Liver (tissue), 7 donors: ENCODE measurements at regions not wholly inside any gene's neighbourhood (a gene's known extent, or its start where the extent isn't known, plus 50 kb on each side); places are given as distances from the start of the nearest gene placed in this dataset.

Experiments
- DNase-seq: peaks from one replicate; pipeline ENCODE4 v3.0.0-alpha.2; 2017; ENCODE audit warnings: low spot score
- H3K27ac ChIP-seq, 2 donors: one replicate each; pipeline ENCODE4 v1.7.0; 2013; ENCODE audit warnings: inconsistent platforms in 2 of 2, low read length in 2 of 2, control low read depth in 1 of 2, low read depth in 1 of 2, mild to moderate bottlenecking in 1 of 2
- H3K27me3 ChIP-seq, 4 donors: one replicate each; pipeline versions ENCODE4 v1.6.1 to v1.7.0; 2013; ENCODE audit warnings: low read length in 3 of 4, inconsistent platforms in 1 of 4, mild to moderate bottlenecking in 1 of 4, moderate library complexity in 1 of 4; ENCODE audit not compliant: control insufficient read depth in 4 of 4, insufficient read depth in 4 of 4
- H3K36me3 ChIP-seq, 4 donors: one replicate each; pipeline versions ENCODE4 v1.6.1 to v1.7.0; 2013; ENCODE audit warnings: low read length in 3 of 4, mild to moderate bottlenecking in 3 of 4, low read depth in 1 of 4, moderate library complexity in 1 of 4; ENCODE audit not compliant: control insufficient read depth in 4 of 4, insufficient read depth in 3 of 4
- H3K4me1 ChIP-seq, 4 donors: one replicate each; pipeline versions ENCODE4 v1.6.1 to v1.7.0; 2013; ENCODE audit warnings: low read length in 3 of 4, mild to moderate bottlenecking in 3 of 4, moderate library complexity in 1 of 4; ENCODE audit not compliant: control insufficient read depth in 4 of 4, insufficient read depth in 4 of 4
- H3K4me3 ChIP-seq, 3 donors: one replicate each; pipeline versions ENCODE4 v1.6.1 to v1.7.0; 2013; ENCODE audit warnings: low read length in 3 of 3, control low read depth in 1 of 3, low read depth in 1 of 3, mild to moderate bottlenecking in 1 of 3
- H3K9ac ChIP-seq, 2 donors: one replicate each; pipeline ENCODE4 v1.7.0; 2013; ENCODE audit warnings: low read length in 2 of 2, mild to moderate bottlenecking in 2 of 2, moderate library complexity in 2 of 2, control low read depth in 1 of 2, low read depth in 1 of 2
- H3K9me3 ChIP-seq, 4 donors: one replicate each; pipeline versions ENCODE4 v1.6.1 to v1.7.0; 2013; ENCODE audit warnings: low read length in 3 of 4; ENCODE audit not compliant: control insufficient read depth in 4 of 4
- ATF3 ChIP-seq: IDR thresholded peaks from 2 replicates; pipeline ENCODE4 v1.6.1; 2016; ENCODE audit warnings: antibody characterized with exemption
- EGR1 ChIP-seq, 2 donors: IDR thresholded peaks; 2 replicates each; pipeline ENCODE4 v1.6.1; 2016 to 2018; ENCODE audit warnings: antibody characterized with exemption in 2 of 2, low read depth in 2 of 2
- FOXA1 ChIP-seq: IDR thresholded peaks from 2 replicates; pipeline ENCODE4 v1.6.1; 2016; ENCODE audit warnings: antibody characterized with exemption
- HNF4A ChIP-seq, 2 donors: conservative IDR thresholded peaks; 2 replicates each; pipeline ENCODE4 v1.6.1; 2016; ENCODE audit warnings: antibody characterized with exemption in 2 of 2, mild to moderate bottlenecking in 2 of 2
- HNF4G ChIP-seq: IDR thresholded peaks from 2 replicates; pipeline ENCODE4 v1.6.1; 2016; ENCODE audit warnings: antibody characterized with exemption
- JUND ChIP-seq, 2 donors: IDR thresholded peaks; 2 replicates each; pipeline ENCODE4 v1.6.1; 2016; ENCODE audit warnings: antibody characterized with exemption in 2 of 2
- MAX ChIP-seq: IDR thresholded peaks from 2 replicates; pipeline ENCODE4 v1.6.1; 2016; ENCODE audit warnings: antibody characterized with exemption
- NR2F2 ChIP-seq: IDR thresholded peaks from 2 replicates; pipeline ENCODE4 v1.6.1; 2016; ENCODE audit warnings: antibody characterized with exemption
- RAD21 ChIP-seq, 2 donors: IDR thresholded peaks; 2 replicates each; pipeline ENCODE4 v1.6.1; 2016; ENCODE audit warnings: antibody characterized with exemption in 2 of 2, mild to moderate bottlenecking in 2 of 2
- REST ChIP-seq: IDR thresholded peaks from 2 replicates; pipeline ENCODE4 v1.6.1; 2016; ENCODE audit warnings: antibody characterized with exemption, mild to moderate bottlenecking
- RXRA ChIP-seq, 2 donors: IDR thresholded peaks; 2 replicates each; pipeline ENCODE4 v1.6.1; 2017 to 2018; ENCODE audit warnings: antibody characterized with exemption in 2 of 2, mild to moderate bottlenecking in 1 of 2
- SP1 ChIP-seq: IDR thresholded peaks from 2 replicates; pipeline ENCODE4 v1.6.1; 2018; ENCODE audit warnings: antibody characterized with exemption, mild to moderate bottlenecking
- TAF1 ChIP-seq: conservative IDR thresholded peaks from 2 replicates; pipeline ENCODE4 v1.6.1; 2016; ENCODE audit warnings: antibody characterized with exemption, mild to moderate bottlenecking
- ZBTB33 ChIP-seq: IDR thresholded peaks from 2 replicates; pipeline ENCODE4 v1.6.1; 2016; ENCODE audit warnings: antibody characterized with exemption
- WGBS: extraction: QIAGEN DNeasy Blood & Tissue Kit; methylation state at CpG from one replicate; pipeline ENCODE4 v1.1.7; 2013; 5-methylcytosine and 5-hydroxymethylcytosine counted together
- donor health status: healthy.
- donor health status: healthy.
- donor health status: healthy.
- donor health status: healthy.

- DNase-seq, result no peak
- WGBS, result 79% methylated on average over 3 of the region's 3 CpGs
- no peak overlapping the region for H3K9ac ChIP-seq
- H3K4me1 ChIP-seq, result no peaks in the 10 kb centered on the region
- no peaks in the 10 kb centered on the region for H3K27me3 ChIP-seq
- H3K36me3 ChIP-seq, result no peaks in the 10 kb centered on the region
- no peak overlapping the region for H3K27ac ChIP-seq
- no peaks in the 10 kb centered on the region for H3K9me3 ChIP-seq
- TF ChIP-seq ATF3, result no peak
- TF ChIP-seq NR2F2, result no peak
- TF ChIP-seq EGR1 (IDR thresholded peaks at IDR 0.05; ENCODE audit: low read depth in 2 of 2), result no peak
- TF ChIP-seq ZBTB33, result no peak
- no peak for TF ChIP-seq REST
- no peak for TF ChIP-seq SP1
- no peak for TF ChIP-seq FOXA1
- TF ChIP-seq RAD21 (IDR thresholded peaks at IDR 0.05), result no peak
- no peak for TF ChIP-seq MAX
- no peak for TF ChIP-seq JUND (IDR thresholded peaks at IDR 0.05)
- no peak for TF ChIP-seq RXRA (IDR thresholded peaks at IDR 0.05)
- no peak for TF ChIP-seq HNF4G
- no peak for TF ChIP-seq TAF1
- TF ChIP-seq HNF4A (conservative IDR thresholded peaks at IDR 0.05), result no peak
- no peak overlapping the region for H3K4me3 ChIP-seq
These were observed 784.6 kb upstream of the EEF2KMT start for GRCh38 chr16:5882087-5882640.

- Histone ChIP-seq H3K9me3 (no peaks in the 10 kb centered on the region), H3K27ac (no peak overlapping the region), H3K36me3 (no peaks in the 10 kb centered on the region), H3K4me1 (no peaks in the 10 kb centered on the region), H3K4me3 (no peak overlapping the region), H3K9ac (no peak overlapping the region), H3K27me3 (peaks cover 0 to 2% (median 0%) of the 10 kb centered on the region in 4 donors)
- WGBS, result 66% methylated on average over 5 of the region's 5 CpGs
- no peak for DNase-seq
- TF ChIP-seq REST, result no peak
- TF ChIP-seq TAF1, result no peak
- TF ChIP-seq RXRA (IDR thresholded peaks at IDR 0.05), result no peak
- TF ChIP-seq RAD21 (IDR thresholded peaks at IDR 0.05), result no peak
- TF ChIP-seq SP1, result no peak
- no peak for TF ChIP-seq EGR1 (IDR thresholded peaks at IDR 0.05; ENCODE audit: low read depth in 2 of 2)
These were observed 777.8 kb upstream of the EEF2KMT start for GRCh38 chr16:5875416-5875815.
